ENCODE measurements at regions not wholly inside any gene's neighbourhood (a gene's known extent, or its start where the extent isn't known, plus 50 kb on each side); places are given as distances from the start of the nearest gene placed in this dataset.
"Not testable (repeated sequence)": the region's sequence is repeated elsewhere in the genome, so short reads cannot be mapped to it uniquely, and the experiment has no call there.

DNA sequence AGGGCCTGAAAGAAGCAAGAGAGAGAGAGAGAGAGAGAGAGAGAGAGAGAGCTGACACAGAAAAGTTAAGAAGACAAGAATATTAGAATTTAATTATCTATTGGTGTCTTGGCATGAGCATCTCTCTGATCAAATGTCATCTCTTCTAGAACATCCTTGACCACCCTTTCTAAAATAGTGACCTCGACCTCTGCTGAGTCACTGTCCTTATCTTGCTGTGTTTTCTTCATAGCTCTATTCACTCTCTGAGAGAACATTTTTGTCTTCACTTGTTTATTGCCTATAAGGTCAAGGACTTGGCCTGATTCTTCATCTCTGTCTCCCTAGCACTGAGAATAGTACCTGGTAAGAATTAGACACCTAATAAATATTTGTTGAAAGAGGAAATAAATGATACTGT lies 383.8 kb upstream of the RPS23 start:
- ATAC-seq (no peak), DNase-seq (ENCODE audit: low spot score) (no peak)

DNA sequence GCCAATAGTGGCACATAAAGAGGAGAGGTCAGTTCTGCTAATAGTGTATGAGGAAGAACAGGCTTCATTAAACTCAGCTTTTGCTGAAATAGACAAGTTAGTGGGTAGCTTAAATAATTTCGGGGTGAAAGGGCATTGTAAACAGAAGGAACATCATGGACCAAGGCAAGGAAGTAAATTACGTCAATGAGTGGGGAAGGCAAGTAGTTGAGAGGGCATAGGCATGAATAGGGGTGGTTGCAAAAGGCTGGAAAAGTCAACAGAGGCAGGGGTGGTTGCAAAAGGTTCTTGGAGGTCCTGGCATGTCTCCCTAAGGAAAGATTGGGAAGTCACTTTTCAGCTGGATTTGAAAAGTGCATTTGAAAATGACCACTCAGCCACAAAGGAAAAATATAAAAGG lies 383.3 kb upstream of the RPS23 start:
- DNase-seq (ENCODE audit: low spot score) (no peak), ATAC-seq (peak; percentile 31)

DNA sequence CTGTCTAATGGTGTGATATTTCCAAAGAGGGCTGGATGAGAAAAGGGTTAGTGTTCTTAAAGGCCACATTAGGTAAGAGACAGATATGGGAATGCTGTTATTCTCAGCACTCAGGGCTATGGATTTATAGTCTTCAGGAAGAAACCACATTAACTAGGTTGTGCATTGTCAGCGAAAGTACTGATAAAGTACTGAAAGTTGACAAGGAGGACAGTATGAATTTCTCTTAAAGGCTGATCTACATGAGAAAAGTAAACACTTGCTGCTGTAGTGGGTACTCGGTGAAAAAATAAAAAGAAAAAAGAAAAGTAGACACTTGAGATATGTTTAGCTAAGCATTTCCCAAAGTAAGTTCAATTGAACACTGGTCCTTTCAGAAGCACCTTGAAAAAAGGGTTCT lies 381.0 kb upstream of the RPS23 start:
- no peak for ATAC-seq

DNA sequence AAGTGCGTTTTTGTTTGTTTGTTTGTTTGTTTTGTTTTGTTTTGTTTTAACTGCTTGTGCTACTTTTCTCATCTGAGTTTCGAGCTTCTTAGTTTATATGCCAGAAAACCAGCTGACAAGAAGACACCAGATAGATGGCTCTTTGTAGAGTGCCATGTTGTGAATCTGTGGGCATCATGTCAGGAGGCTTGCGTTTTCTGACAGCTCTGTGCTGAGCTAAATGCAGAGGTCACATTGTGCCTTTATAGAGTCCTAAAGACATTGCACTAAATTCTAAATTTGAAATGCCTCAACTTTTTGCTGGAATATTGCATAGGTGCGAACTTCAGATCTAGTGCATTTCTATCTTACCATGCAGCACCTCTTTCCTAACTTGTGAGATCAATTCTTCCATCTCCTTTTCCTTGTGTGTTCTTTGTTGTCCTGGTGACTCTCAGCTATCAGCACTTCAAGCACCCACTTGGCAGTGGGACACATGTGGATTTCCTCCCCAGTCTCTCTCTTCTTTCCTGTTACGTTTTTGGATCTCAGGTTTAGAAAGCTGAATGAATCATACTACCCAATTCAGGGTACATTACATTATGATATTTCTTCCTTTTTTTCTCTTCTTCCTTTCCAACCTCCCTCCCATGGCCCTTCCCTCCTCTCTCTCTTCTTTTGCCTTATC lies 379.0 kb upstream of the RPS23 start:
- DNase-seq (ENCODE audit: low spot score) (no peak), ATAC-seq (no peak)

More for the DNA sequence above, 381.0 kb upstream of the RPS23 start:
- DNase-seq (ENCODE audit: low spot score): no peak

DNA sequence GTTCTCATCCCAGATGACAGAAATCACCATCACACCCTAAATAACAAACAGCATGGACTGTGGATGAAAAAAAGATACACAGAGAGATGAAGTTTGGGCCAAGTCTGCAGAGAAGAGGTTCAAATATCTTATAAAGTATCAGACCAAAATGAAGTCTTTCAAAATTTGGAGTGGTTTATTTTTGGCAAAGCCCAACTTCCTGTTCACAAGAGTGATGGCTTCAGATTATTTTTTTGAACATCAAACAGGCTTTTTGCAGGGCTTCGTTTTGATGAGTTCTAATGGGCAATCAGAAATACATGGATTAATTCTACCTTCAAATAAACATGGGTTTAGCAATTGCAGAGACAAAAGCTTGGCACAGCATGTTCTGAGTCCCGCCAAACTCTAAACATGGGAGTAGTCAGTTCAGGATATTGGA lies 378.2 kb upstream of the RPS23 start:
- ATAC-seq (no peak), DNase-seq (ENCODE audit: low spot score) (no peak)

DNA sequence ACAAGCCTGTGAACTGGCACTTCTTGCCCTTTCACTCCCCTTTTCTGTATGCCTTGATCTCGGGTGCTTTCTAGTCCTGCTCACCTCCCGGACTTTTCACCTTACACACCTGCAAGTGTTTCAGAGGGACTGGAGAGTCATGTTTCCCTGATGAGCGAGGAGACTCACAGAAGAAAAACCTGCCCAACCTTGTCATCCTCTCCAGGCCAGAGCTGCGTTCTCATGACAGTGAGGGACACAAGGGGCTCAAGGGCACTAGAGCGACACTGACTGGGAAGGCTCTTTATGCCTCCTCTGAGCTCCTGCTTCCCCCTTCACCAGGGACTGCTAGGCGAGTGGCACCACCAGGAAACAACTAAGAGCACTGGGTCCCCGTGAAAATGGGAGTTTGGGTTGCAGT lies 376.9 kb upstream of the RPS23 start:
- DNase-seq (ENCODE audit: low spot score) (no peak), ATAC-seq (no peak)

DNA sequence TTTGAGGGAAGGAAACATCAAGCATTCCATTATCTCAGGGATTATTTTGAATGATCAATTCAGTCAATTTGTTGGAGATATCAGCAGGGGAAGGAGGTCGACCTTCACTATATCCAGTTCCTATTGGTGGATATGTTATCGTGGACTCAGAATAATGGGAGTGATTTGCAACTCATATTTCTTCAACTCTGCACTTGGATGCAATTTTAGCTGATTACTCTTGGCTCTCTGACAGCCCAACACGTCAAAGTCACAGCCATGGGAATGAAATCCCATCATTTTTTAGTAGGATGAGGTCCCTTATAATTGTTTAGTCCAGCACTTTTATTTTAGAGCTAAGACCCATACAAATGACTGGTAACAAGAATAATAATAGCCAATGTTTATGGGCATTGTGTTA lies 371.8 kb upstream of the RPS23 start:
- DNase-seq (ENCODE audit: low spot score) (no peak), ATAC-seq (no peak)

DNA sequence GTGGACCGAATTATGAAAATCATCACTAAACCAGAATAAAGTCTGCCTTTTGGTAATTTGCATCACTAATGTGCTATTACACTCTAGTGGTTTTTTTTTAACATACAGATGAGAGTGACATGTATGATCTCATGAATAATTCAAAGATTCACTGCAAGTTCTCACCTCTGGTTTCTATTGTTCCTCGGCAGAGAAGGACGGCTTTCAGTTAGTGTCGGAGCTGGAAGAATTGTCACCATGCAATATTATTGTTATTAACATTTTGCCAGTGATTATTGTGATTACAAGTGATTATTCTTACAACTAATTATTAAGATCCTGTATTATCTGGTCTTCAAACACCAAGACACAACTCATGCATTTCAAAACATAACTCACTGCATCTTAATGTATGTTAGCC lies 366.6 kb upstream of the RPS23 start:
- ATAC-seq (no peak), DNase-seq (ENCODE audit: low spot score) (no peak)

DNA sequence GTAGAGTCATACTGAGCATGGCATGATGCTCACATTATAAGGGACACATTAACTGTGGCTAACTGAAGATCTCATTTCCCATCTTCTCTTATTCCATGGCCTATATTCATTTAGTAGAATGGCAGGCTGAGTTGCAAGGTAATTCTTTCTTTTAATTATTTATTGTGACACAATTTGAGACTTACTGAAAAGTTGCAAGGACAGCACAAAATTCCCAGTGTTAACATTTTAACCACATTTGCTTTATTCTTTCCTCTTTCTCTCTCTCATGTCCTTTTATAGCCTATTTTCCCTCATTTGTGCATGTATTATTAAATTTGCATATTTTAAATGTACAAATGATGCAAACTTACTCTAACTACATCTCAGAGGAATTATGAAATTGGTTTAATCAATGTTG lies 366.1 kb upstream of the RPS23 start:
- no peak for ATAC-seq
- no peak for DNase-seq (ENCODE audit: low spot score)

DNA sequence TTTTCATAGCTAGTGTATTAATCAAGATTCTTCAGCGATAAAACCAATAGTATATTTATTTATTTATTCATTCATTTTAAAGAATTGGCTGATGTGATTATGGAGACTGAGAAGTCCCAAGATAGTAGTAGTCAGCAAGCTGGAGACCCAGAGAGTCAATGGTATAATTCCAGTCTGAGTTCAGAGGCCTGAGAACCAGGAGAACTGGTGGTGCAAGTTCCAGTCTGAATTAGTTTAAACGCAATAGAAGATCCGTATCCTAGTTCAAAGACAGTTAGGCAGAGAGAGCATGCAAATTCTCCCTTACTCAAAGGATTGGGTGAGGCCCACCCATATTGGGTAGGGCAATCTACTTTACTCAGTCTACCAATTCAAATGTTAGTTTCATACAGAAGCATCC lies 364.2 kb upstream of the RPS23 start:
- DNase-seq (ENCODE audit: low spot score) (no peak), ATAC-seq (no peak)

DNA sequence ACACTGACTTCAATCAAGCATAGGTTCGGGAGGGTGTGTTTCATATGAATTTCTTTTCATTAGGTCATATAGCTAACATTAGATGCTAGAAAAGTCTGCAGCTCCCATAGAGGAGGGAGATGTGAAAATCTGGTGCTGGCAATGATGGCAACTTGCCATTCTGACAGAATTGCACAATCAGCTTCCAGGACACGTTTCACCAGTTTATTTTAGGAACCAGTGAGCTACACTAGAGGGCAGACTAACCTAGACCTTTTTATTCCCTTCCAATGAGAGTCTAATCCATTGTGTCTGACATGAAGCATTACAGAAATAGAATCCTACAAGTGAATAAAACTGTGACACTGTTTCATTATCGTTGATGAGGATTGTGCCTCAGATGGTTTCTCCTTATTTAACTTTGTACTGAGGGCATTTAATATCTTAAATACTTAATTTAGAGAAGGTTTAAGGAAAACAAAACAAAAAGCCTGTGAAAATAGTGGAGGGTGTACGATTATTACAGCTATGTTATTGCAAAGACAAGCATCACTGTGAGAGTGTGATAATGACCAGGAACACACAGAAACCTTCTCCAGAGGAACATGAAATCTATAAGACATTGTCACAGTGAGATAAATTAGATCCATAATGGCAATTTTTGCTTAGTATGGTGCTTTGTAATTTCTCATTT lies 363.3 kb upstream of the RPS23 start:
- DNase-seq (ENCODE audit: low spot score): peak; percentile 85
- peak; percentile 96 for ATAC-seq

DNA sequence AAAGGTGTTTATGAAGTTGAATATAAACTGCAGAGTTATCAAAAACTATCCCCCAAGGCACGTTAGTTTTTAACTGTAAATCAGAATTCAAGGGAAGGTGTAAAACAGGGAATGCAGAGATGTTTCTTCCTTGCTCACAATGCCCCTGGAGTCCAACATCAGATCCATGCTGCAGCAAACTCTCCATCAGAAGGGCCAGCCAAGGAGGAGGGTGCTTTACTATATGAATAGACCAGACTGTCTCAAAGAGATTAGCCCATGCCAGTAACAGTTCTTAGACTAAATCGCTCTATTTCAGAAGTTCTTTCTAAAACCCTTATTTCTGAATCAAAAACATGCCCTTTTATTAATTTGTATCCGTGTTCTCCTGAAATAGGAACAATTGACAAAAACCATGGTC lies 362.8 kb upstream of the RPS23 start:
- DNase-seq (ENCODE audit: low spot score) (no peak), ATAC-seq (peak; percentile 51)

DNA sequence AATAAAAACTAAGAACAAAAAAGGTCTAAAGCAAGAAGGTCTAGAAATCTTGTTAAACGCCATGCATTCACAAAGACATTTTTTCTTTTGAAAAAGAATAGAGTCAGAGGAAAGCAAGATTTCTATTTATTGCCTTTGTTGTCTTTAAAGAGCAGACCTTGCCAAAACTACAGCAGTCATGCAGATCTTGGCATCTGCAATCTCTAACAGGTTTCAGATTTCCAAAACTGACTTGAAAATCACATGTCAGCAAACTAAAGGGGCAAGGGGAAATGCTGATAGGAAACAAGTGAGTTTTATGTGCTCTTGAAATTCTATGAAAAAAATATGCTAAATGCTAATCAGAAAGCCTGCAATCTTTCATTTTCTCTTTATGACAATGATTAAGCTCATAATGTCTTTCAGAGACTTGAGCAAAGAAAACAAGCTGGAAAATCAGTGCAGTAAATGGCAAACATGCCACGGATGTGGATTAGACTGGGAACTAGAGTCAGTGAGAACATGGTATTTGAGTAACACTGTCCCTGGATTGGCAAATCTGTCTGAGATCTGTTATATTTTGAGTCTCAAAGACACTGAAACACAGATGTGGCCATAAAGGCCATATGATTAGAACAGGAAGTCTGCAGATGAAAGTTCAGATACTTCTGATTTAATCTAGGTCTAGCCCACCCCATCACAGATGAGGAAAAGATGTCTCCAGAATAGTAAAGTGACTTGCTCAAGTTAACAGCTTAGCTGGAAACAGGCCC lies 361.4 kb upstream of the RPS23 start:
- DNase-seq (ENCODE audit: low spot score): no peak
- ATAC-seq: peak; percentile 36

DNA sequence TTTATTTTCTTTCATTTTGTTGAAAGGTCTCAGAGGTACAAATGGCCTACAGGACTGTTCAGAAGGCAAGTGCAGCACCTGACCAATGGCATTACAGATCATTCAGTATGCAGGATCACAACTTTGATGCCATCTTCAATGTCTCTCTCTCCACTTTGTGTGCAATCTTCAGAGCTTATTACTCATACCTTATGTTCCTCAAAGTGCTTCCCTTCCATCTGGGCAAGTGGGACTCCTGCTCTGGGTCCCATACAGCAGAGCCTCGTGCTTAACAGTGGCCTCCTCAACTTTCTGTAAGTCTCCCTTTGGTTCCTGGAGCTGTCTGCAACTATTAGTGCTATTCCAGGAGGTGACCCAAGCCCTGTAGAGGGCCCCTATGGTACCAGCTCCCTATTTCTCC lies 358.4 kb upstream of the RPS23 start:
- ATAC-seq: no peak
- no peak for DNase-seq (ENCODE audit: low spot score)

DNA sequence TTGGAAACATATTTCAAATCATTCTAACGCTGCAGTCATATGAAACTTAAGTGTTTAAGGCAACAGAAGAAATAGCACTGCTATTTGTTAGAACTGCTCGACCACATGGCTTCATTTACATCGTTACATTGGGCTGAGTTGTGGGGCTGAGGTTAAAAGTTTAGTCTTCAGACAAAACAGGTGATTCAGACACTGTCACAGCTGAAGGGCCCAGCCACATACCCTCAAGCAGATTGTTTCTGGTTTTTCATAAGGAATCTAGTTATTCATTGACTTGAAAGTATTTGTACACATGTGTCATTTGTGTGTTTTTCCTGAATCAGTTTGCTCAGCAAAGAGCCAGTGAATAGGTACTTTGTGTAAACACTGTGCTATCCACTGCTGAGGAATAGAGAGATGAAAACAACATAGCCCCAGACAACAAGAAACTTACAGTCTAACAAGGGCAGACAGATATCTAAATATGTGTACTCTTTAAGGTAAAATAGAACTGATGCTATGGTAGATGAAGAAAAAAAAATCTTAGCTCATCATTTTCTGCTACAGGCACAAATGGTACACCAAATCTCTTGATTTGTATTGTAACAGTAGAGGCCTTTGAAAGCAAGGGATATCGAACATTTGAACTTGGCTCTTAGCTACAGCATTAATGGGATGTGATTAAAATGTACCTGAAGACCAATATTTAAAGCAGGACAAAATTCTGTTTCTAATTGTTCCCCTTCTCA lies 357.6 kb upstream of the RPS23 start:
- peak; percentile 89 for ATAC-seq
- no peak for DNase-seq (ENCODE audit: low spot score)

DNA sequence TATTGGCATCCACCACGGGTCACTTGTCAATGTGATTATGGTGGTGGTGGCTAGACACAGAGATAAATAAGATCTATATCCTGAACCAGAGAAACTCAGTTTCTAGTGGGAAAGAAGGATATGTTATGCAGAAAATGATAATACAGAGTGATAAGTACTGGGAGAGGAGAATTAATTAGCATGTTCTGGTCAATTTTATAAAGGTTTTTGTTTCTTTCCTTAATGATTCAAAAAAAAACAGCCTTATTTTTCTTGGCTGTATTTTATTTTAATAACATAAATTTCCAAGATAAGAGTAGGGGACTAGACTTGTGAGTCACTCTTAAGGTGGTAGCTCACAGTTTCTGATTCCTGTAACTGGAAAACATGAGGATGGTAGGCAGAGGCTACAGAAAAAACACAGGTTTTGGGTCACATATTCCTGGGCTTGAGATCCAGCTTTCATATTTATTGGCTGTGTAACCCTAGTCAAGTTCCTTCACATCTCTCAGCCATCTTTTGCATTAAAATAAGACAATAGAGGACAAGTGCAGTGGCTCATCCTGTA lies 350.3 kb upstream of the RPS23 start:
- DNase-seq (ENCODE audit: low spot score) (no peak), ATAC-seq (no peak)

DNA sequence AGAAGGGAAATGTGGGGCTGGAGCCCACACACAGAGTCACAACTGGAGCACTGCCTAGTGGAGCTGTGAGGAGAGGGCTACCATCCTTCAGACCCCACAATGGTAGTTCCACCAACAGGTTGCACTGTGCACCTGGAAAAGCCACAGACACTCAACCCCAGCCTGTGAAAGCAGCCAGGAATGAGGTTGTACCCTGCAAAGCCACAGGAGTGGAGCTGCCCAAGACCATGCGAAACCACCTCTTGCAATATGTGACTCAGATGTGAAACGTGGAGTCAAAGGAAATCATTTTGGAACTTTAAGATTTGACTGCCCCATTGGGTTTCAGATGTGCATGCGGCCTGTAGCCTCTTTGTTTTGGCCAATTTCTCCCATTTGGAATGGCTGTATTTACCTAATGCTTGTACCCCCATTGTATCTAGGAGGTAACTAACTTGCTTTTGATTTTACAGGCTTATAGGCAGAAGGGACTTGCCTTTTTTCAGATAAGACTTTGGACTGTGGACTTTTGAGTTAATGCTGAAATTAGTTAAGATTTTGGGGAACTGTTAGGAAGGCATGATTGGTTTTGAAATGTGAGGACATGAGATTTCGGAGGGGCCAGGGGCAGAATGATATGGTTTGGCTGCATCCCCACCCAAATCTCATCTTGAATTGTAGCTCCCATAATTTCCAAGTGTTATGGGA lies 348.9 kb upstream of the RPS23 start:
- not testable (repeated sequence) for DNase-seq (ENCODE audit: low spot score); ATAC-seq

DNA sequence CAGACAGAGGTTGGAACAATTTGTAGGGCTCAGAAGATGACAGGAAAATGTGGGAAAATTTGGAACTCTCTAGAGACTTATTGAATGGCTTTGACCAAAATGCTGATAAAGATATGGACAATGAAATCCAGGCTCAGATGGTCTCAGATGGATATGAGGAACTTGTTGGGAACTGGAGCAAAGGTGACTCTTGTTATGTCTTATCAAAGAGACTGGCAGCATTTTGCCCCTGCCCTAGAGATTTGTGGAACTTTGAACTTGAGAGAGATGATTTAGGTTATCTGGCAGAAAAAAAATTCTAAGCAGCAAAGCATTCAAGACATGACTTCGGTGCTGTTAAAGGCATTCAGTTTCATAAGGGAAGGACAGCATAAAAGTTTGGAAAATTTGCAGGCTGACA lies 347.9 kb upstream of the RPS23 start:
- not testable (repeated sequence) for ATAC-seq; DNase-seq (ENCODE audit: low spot score)

DNA sequence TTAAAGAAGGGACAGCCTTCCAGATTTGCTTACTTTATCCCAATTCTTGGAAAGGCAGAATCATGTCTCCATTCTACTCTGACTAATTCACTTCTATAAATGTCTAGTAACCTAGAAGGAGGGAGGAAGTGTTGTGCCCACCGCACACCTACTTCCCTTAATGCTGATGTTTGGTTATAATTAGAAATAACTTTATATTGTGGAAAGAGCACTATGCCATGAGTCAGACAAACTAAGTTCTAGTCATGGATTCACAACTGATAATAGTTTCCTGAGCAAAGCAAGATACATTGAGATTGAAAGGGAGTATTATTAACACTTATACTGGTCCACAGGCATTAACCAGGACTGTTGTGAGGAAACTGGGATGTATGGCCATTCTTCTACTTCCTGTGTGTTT lies 345.9 kb upstream of the RPS23 start:
- DNase-seq (ENCODE audit: low spot score) (no peak), ATAC-seq (no peak)

DNA sequence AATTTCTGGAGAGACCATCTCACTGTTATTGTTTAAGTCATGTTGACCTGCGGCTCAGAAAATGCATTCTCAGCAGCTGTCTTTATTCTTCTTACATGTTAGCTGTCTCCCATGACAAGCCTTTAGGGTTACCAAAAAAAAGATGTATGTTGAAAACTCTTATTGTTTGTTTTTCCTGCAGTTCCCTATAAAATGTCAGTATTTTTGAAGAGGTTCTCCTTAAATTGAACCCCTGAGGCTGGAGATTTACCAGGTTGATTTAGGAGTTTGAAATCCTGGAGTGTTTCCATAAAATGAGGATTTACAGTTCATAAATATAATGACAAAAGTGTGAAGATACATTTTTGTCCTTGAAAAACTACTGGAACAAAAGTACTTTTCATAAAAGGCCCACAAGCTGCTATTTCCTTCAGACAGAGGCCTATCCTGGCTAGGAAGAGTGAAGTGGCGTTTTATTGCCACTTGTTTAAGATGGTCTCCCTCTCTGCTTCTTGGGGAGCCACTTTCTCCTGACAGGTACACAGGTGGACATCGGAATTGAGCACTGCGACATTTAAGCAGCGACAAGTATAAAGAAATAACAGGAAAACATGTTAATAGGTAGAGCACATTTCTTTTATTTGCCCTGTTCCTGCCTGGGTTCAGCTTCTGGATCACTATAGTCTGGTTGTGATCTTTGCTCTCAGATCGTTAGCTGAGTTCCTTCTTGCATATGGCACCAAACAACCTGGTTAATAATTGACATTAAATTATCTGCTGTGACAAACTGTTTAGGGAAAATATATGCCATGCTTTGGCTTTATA lies 344.8 kb upstream of the RPS23 start:
- DNase-seq (ENCODE audit: low spot score) (peak; percentile 49), ATAC-seq (peak; percentile 94)

Data from left lobe of liver (tissue), 2 donors.